ENCODE measurements at regions not wholly inside any gene's neighbourhood (a gene's known extent, or its start where the extent isn't known, plus 50 kb on each side); places are given as distances from the start of the nearest gene placed in this dataset.

GRCh38 chr2:228613133-228613850 is 431.8 kb upstream of the SPHKAP start:
- TF ChIP-seq CTCF (conservative IDR thresholded peaks at IDR 0.05; ENCODE audit: low read depth, low read length) (no peak), EZH2 (IDR thresholded peaks at IDR 0.05; ENCODE audit: low read length, unreplicated experiment) (no peak)
